ENCODE measurements at regions not wholly inside any gene's neighbourhood (a gene's known extent, or its start where the extent isn't known, plus 50 kb on each side); places are given as distances from the start of the nearest gene placed in this dataset.

GRCh38 chr16:60064026-60064425, 1329.9 kb upstream of the GOT2 start:
- H3K27ac ChIP-seq (ENCODE audit: low read depth in 2 of 2, low read length in 1 of 2): no peak overlapping the region
- POLR2A ChIA-PET: no interaction called here
- CTCF ChIA-PET: no interaction called here
- no peaks in the 10 kb centered on the region for H3F3A ChIP-seq (replicated peaks; ENCODE audit: insufficient read depth)
- DNase-seq: no peak
- H2AFZ ChIP-seq (ENCODE audit: low read depth): no peak overlapping the region
- H3K27me3 ChIP-seq (ENCODE audit: insufficient read depth): no peaks in the 10 kb centered on the region
- no peaks in the 10 kb centered on the region for H3K9me2 ChIP-seq
- H3K9me3 ChIP-seq: no peaks in the 10 kb centered on the region
- no peak overlapping the region for H3K9ac ChIP-seq
- no peaks in the 10 kb centered on the region for H3K4me1 ChIP-seq (ENCODE audit: control insufficient read depth in 1 of 2, insufficient read depth in 2 of 2, low read depth in 1 of 2, low read length in 1 of 2)
- no peak overlapping the region for H3K4me2 ChIP-seq
- H3K36me3 ChIP-seq (replicated peaks in 1 of 2; ENCODE audit: control insufficient read depth in 1 of 2, insufficient read depth in 2 of 2, low read length in 1 of 2): no peaks in the 10 kb centered on the region
- H3K79me2 ChIP-seq (ENCODE audit: insufficient read depth): no peaks in the 10 kb centered on the region
- TF ChIP-seq FOXM1 (IDR thresholded peaks at IDR 0.05; ENCODE audit: low read depth) (no peak), SIN3A (IDR thresholded peaks at IDR 0.05; ENCODE audit: borderline replicate concordance, low read depth, low read length) (no peak), RAD21 (IDR thresholded peaks at IDR 0.05; ENCODE audit: low read length) (no peak), MAX (IDR thresholded peaks at IDR 0.05; ENCODE audit: low read depth) (no peak), SMC3 (IDR thresholded peaks at IDR 0.05; ENCODE audit: low read depth, low read length) (no peak), ELF1 (IDR thresholded peaks at IDR 0.05) (no peak), RXRA (IDR thresholded peaks at IDR 0.05; ENCODE audit: borderline replicate concordance, low read depth) (no peak)
- TF ChIP-seq, protein P1, sequence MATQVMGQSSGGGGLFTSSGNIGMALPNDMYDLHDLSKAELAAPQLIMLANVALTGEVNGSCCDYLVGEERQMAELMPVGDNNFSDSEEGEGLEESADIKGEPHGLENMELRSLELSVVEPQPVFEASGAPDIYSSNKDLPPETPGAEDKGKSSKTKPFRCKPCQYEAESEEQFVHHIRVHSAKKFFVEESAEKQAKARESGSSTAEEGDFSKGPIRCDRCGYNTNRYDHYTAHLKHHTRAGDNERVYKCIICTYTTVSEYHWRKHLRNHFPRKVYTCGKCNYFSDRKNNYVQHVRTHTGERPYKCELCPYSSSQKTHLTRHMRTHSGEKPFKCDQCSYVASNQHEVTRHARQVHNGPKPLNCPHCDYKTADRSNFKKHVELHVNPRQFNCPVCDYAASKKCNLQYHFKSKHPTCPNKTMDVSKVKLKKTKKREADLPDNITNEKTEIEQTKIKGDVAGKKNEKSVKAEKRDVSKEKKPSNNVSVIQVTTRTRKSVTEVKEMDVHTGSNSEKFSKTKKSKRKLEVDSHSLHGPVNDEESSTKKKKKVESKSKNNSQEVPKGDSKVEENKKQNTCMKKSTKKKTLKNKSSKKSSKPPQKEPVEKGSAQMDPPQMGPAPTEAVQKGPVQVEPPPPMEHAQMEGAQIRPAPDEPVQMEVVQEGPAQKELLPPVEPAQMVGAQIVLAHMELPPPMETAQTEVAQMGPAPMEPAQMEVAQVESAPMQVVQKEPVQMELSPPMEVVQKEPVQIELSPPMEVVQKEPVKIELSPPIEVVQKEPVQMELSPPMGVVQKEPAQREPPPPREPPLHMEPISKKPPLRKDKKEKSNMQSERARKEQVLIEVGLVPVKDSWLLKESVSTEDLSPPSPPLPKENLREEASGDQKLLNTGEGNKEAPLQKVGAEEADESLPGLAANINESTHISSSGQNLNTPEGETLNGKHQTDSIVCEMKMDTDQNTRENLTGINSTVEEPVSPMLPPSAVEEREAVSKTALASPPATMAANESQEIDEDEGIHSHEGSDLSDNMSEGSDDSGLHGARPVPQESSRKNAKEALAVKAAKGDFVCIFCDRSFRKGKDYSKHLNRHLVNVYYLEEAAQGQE (IDR thresholded peaks at IDR 0.05; ENCODE audit: low read depth, low read length): no peak
- H4K20me1 ChIP-seq (ENCODE audit: insufficient read depth): no peaks in the 10 kb centered on the region
- H3K4me3 ChIP-seq (ENCODE audit: low read depth in 2 of 2, low read length in 1 of 2): no peak overlapping the region

DNA sequence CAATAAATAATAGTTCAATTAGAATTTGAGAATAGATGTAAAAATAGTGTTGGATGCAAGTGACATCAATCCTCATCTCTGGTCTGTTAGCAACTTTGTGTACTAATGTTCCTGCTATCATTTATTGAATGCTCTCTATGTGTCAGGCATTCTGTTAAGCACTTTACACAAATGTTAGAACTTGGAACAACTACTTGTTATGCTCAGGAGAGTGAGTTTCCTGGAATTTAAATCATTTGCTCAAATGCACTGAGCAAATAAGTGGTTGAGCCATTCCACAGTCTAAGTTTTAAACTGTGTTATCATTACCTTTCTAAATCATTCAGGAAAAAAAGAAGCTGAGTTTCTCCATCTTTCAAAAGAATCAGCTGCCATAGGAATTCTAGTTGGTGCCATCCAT, 1327.3 kb upstream of the GOT2 start:
- ChIA-PET POLR2A (no interaction called here), CTCF (no interaction called here)
- H3K9me3 ChIP-seq: no peaks in the 10 kb centered on the region
- H3K27ac ChIP-seq (ENCODE audit: low read depth in 2 of 2, low read length in 1 of 2): no peak overlapping the region
- H3K36me3 ChIP-seq (replicated peaks in 1 of 2; ENCODE audit: control insufficient read depth in 1 of 2, insufficient read depth in 2 of 2, low read length in 1 of 2): no peaks in the 10 kb centered on the region
- no peak overlapping the region for H3K4me2 ChIP-seq
- H2AFZ ChIP-seq (ENCODE audit: low read depth): no peak overlapping the region
- H3F3A ChIP-seq (replicated peaks; ENCODE audit: insufficient read depth): no peaks in the 10 kb centered on the region
- no peak overlapping the region for H3K9ac ChIP-seq
- TF ChIP-seq EP300 (IDR thresholded peaks at IDR 0.05; ENCODE audit: borderline replicate concordance in 1 of 2, low read depth in 1 of 2, low read length in 1 of 2) (no peak), EZH2phosphoT487 (IDR thresholded peaks at IDR 0.05; ENCODE audit: borderline replicate concordance, low read depth) (no peak), CHD2 (IDR thresholded peaks at IDR 0.05; ENCODE audit: low read length, partially characterized antibody) (no peak), SMC3 (IDR thresholded peaks at IDR 0.05; ENCODE audit: low read depth, low read length) (no peak), TEAD4 (IDR thresholded peaks at IDR 0.05; ENCODE audit: borderline replicate concordance, insufficient read depth) (no peak), YY1 (IDR thresholded peaks at IDR 0.05; ENCODE audit: low read depth) (no peak), JUND (IDR thresholded peaks at IDR 0.05) (no peak), USF2 (IDR thresholded peaks at IDR 0.05; ENCODE audit: borderline replicate concordance, low read depth, low read length) (no peak), POLR2AphosphoS5 (IDR thresholded peaks at IDR 0.05; ENCODE audit: low read depth, low read length) (no peak), GATA2 (CRISPR knock-in tag; IDR thresholded peaks at IDR 0.05) (no peak), MAX (IDR thresholded peaks at IDR 0.05; ENCODE audit: low read depth) (no peak), SIN3A (IDR thresholded peaks at IDR 0.05; ENCODE audit: borderline replicate concordance, low read depth, low read length) (no peak)
- TF ChIP-seq, protein P1 (IDR thresholded peaks at IDR 0.05; ENCODE audit: low read depth, low read length): no peak
- no peaks in the 10 kb centered on the region for H3K9me2 ChIP-seq
- no peak overlapping the region for H3K4me3 ChIP-seq (ENCODE audit: low read depth in 2 of 2, low read length in 1 of 2)
- H4K20me1 ChIP-seq (ENCODE audit: insufficient read depth): no peaks in the 10 kb centered on the region
- H3K4me1 ChIP-seq (ENCODE audit: control insufficient read depth in 1 of 2, insufficient read depth in 2 of 2, low read depth in 1 of 2, low read length in 1 of 2): no peaks in the 10 kb centered on the region
- H3K27me3 ChIP-seq (ENCODE audit: insufficient read depth): no peaks in the 10 kb centered on the region
- DNase-seq: no peak
- H3K79me2 ChIP-seq (ENCODE audit: insufficient read depth): no peaks in the 10 kb centered on the region

All from SK-N-SH (cell line).